GM12892 (cell line): ENCODE measurements at regions not wholly inside any gene's neighbourhood (a gene's known extent, or its start where the extent isn't known, plus 50 kb on each side); places are given as distances from the start of the nearest gene placed in this dataset.
A peak's percentile ranks its signal among the peaks of the same experiment; 100 is the strongest.

Experiments used
- DNase-seq: peaks from one replicate; pipeline ENCODE4 v3.0.0; 2011; ENCODE audit not compliant: insufficient read length
- FAIRE-seq: peaks from 2 replicates; lab custom pipeline; 2011; peaks lifted over from hg19 to GRCh38; lab: Jason Lieb, UNC
- POLR2A ChIP-seq: IDR thresholded peaks from 2 replicates; pipeline ENCODE4 v1.6.1; 2011; ENCODE audit warnings: low read depth, low read length, control low read depth
- POLR2AphosphoS5 ChIP-seq: IDR thresholded peaks from 2 replicates; pipeline ENCODE4 v1.6.1; 2011; ENCODE audit warnings: low read depth, low read length, control low read depth
- TAF1 ChIP-seq: IDR thresholded peaks from 2 replicates; pipeline ENCODE4 v1.6.1; 2011; ENCODE audit warnings: low read depth, mild to moderate bottlenecking, control low read depth, low read length, borderline replicate concordance

DNA sequence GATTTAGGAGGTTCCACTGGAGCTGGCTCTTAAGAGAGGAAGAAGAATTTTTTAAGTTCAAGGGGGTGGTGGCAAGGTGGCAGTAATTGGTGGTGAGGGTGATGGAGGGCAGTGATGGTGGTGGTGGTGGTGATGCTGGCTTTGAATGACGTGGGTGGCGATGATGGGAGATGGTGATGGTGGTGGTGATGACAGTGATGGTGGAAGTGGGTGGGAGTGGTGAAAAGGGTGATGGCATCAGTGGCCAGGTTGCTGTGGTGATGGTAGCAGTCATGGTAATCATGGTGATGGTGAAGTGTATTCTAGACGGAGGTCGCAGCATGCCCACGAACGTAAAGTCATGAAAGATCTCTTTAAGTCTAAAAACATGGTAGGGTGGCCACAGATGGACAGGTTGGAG is 197.3 kb downstream of the PTEN start:
- DNase-seq = no peak
- TF ChIP-seq POLR2A = no peak
- no peak for TF ChIP-seq POLR2AphosphoS5
- TF ChIP-seq TAF1 = no peak
- FAIRE-seq = peak; percentile 51

DNA sequence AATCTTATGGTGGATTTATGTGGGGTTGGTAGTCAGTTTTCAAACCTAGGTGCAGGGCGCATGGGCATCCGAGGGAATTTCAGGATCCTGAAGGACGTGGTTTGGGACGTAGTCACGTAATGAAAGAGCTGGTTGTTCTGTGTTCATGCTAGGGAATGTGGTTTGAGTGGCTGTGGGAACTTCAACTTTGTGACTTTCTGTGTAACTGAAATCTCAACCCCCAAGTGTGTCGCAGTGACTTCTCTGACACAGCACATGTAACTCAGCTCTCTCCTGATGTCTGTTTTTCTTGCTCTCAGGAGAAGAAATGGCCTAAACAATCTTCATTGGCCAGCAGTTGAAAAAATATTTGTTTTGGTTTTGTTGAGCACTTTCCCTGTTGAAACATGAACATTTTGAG is 199.0 kb downstream of the PTEN start:
- FAIRE-seq (peak; percentile 91), DNase-seq (no peak)
- TF ChIP-seq POLR2AphosphoS5 (no peak), POLR2A (no peak), TAF1 (no peak)

GRCh38 chr10:88062798-88063472 is 199.5 kb downstream of the PTEN start:
- FAIRE-seq = peak; percentile 30
- no peak for DNase-seq
- TF ChIP-seq POLR2A = no peak
- no peak for TF ChIP-seq TAF1
- no peak for TF ChIP-seq POLR2AphosphoS5

DNA sequence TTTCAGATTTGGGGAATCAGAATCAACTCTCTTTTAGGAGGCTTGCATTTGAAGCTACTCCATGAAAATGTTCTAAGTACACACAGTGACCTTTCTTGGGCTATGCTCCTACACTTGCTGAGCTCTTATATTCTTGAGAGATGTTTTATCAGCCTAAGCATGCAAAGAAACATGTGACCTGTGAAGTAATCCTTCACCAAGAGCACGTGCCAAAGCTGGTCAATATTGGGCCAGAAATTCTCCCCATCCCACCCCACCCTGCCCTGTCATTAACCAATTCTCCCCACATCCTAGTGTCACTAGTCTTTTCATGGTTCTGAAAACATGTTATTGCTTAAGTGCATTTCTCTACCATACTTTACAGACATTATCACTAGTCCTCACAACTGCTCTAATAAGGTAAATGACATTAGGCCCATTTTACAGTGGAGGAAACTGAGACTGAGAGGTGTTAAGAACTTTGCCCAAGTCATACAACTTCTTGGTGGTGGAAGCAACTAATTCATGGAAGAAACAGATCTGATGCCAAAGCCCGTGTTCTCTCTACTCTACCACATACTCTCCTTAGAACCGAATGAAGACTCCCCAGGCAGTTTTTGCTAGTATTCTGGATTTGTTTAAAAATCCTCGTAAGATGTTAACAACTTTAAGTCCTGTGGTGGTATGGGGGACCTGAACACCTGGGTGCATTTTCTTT is 200.6 kb downstream of the PTEN start:
- no peak for TF ChIP-seq POLR2A
- no peak for TF ChIP-seq POLR2AphosphoS5
- no peak for TF ChIP-seq TAF1
- FAIRE-seq (peak; percentile 54), DNase-seq (no peak)

DNA sequence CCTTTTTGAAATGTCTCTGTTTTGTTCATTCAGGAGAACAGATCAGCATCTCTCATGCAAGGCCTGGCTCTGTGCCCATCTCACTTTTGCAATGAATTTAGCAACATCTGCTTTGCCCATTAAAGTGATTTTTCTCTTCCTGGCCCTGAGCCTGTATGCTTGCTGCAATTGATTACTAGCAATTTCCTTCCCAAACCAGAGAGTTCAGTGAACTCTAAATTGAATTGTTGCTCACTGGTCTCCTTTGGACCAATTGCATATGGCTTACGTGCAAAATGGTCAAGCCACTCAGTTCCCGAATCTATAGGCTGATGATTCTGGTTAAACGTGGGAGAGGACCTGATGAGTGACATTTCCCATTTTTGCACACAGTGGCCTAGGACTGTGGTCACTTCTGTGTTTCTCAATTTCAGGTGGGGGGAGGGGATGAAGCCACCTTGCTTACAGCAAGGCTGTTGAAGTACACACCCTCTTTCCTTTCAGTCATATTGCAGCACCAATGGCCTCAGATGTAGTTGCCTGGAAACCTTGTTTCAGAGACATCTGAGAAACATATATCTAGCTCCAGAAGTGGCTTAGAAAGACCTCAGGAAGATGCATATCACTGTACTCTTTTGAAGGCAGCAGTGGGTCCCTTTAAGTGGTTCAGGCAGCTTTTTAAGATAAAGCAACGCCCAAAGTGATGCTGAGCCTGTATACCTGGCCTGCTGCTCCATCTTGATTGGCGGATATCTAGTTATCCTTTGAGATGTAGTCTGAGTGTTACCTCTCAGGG is 201.4 kb downstream of the PTEN start:
- TF ChIP-seq POLR2AphosphoS5 (no peak; the same call in 1 of the 2 replicates), POLR2A (peak; percentile 54), TAF1 (no peak)
- DNase-seq (no peak), FAIRE-seq (peak; percentile 95)

DNA sequence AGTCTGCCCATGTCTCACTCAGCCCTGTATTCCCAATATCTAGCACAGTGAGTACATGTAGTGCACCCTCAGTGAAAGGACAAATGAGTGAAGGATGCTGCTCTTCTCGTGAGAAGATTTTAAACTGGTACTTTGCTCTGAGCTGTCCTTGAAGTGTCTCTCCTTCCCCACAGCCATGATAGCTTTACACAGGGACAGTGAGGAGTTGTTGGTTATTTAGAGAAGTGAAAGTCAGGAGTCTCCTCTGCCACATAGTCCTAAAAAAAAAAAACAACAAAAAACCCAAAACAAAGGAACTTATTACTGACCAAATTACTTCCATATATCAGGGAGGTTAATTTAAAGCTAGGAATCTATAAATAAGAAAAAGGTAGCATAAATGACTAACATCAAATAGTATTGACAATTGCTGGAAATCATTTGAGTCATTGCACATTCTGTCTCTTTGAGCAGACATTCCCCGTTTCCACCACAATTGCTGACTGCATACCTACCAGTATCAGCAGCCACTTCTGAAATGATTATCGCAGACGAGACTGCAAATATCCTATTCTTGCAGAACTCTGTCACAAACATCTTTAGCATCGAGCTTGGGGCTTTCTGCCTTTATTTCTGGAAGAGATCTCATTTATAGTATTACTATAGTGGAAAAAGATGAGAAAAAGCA is 202.1 kb downstream of the PTEN start:
- no peak for DNase-seq
- TF ChIP-seq TAF1 = no peak
- no peak for TF ChIP-seq POLR2A
- TF ChIP-seq POLR2AphosphoS5 = peak; percentile 21; the same call in 1 of the 2 replicates
- peak; percentile 70 for FAIRE-seq

- FAIRE-seq (peak; percentile 83), DNase-seq (no peak)
- TF ChIP-seq POLR2A = no peak
- no peak for TF ChIP-seq POLR2AphosphoS5
- no peak for TF ChIP-seq TAF1
Observed at GRCh38 chr10:88066319-88066718, 202.9 kb downstream of the PTEN start.

- DNase-seq = no peak
- FAIRE-seq = peak; percentile 48
- TF ChIP-seq POLR2A = no peak
- TF ChIP-seq TAF1 = no peak
- no peak for TF ChIP-seq POLR2AphosphoS5
Observed at GRCh38 chr10:88066876-88067275, 203.5 kb downstream of the PTEN start.

- FAIRE-seq = no peak
Observed at GRCh38 chr10:88067737-88068136, 204.3 kb downstream of the PTEN start.

GRCh38 chr10:88069338-88069737 is 205.9 kb downstream of the PTEN start:
- no peak for DNase-seq
- TF ChIP-seq TAF1 (no peak), POLR2AphosphoS5 (no peak), POLR2A (no peak)
- FAIRE-seq = peak; percentile 82

More at GRCh38 chr10:88067737-88068136, 204.3 kb downstream of the PTEN start:
- DNase-seq = no peak
- TF ChIP-seq TAF1 (no peak), POLR2A (no peak), POLR2AphosphoS5 (no peak)

GRCh38 chr10:88070080-88070880 is 206.9 kb downstream of the PTEN start:
- DNase-seq = no peak
- TF ChIP-seq POLR2A = no peak
- TF ChIP-seq POLR2AphosphoS5 = no peak; the same call in 1 of the 2 replicates
- TF ChIP-seq TAF1 = no peak
- FAIRE-seq = peak; percentile 97
